ENCODE measurements at regions not wholly inside any gene's neighbourhood (a gene's known extent, or its start where the extent isn't known, plus 50 kb on each side); places are given as distances from the start of the nearest gene placed in this dataset.

- Histone ChIP-seq H3K4me2 (ENCODE audit: low read depth, low read length) (no peak overlapping the region), H3K4me3 (ENCODE audit: low read length) (no peak overlapping the region), H3K27me3 (replicated peaks; ENCODE audit: insufficient read depth, low read length) (no peaks in the 10 kb centered on the region), H3F3A (ENCODE audit: insufficient read depth, low read length) (no peaks in the 10 kb centered on the region), H3K9me3 (replicated peaks; ENCODE audit: insufficient read depth, low read length) (no peaks in the 10 kb centered on the region), H4K20me1 (ENCODE audit: insufficient read depth, low read length) (no peaks in the 10 kb centered on the region), H3K9me2 (replicated peaks; ENCODE audit: insufficient read depth, low read length) (no peaks in the 10 kb centered on the region), H3K4me1 (ENCODE audit: low read length) (no peaks in the 10 kb centered on the region), H2AFZ (ENCODE audit: low read length) (no peak overlapping the region), H3K79me2 (ENCODE audit: low read length) (no peaks in the 10 kb centered on the region), H3K27ac (ENCODE audit: low read length) (no peak overlapping the region), H3K9ac (ENCODE audit: low read length) (no peak overlapping the region), H3K36me3 (replicated peaks; ENCODE audit: insufficient read depth, low read length) (no peaks in the 10 kb centered on the region)
- TF ChIP-seq CTCF (IDR thresholded peaks at IDR 0.05; ENCODE audit: low read length) (no peak), EZH2 (optimal IDR thresholded peaks at IDR 0.05; ENCODE audit: low read depth, low read length) (no peak), EZH2phosphoT487 (IDR thresholded peaks at IDR 0.05; ENCODE audit: low read length) (no peak)
- no peak for DNase-seq
Observed at GRCh38 chr18:1422634-1423033, 518.0 kb downstream of the ADCYAP1 start.

- Histone ChIP-seq H3K27ac (ENCODE audit: low read length) (no peak overlapping the region), H3K4me1 (ENCODE audit: low read length) (no peaks in the 10 kb centered on the region), H4K20me1 (ENCODE audit: insufficient read depth, low read length) (no peaks in the 10 kb centered on the region), H3K9ac (ENCODE audit: low read length) (no peak overlapping the region), H3K9me3 (replicated peaks; ENCODE audit: insufficient read depth, low read length) (no peaks in the 10 kb centered on the region), H3F3A (ENCODE audit: insufficient read depth, low read length) (no peaks in the 10 kb centered on the region), H2AFZ (ENCODE audit: low read length) (no peak overlapping the region), H3K4me3 (ENCODE audit: low read length) (no peak overlapping the region), H3K4me2 (ENCODE audit: low read depth, low read length) (no peak overlapping the region), H3K9me2 (replicated peaks; ENCODE audit: insufficient read depth, low read length) (no peaks in the 10 kb centered on the region), H3K27me3 (replicated peaks; ENCODE audit: insufficient read depth, low read length) (no peaks in the 10 kb centered on the region), H3K36me3 (replicated peaks; ENCODE audit: insufficient read depth, low read length) (no peaks in the 10 kb centered on the region), H3K79me2 (ENCODE audit: low read length) (no peaks in the 10 kb centered on the region)
- DNase-seq = no peak
- TF ChIP-seq EZH2phosphoT487 (IDR thresholded peaks at IDR 0.05; ENCODE audit: low read length) (no peak), CTCF (IDR thresholded peaks at IDR 0.05; ENCODE audit: low read length) (no peak), EZH2 (optimal IDR thresholded peaks at IDR 0.05; ENCODE audit: low read depth, low read length) (no peak)
Observed at GRCh38 chr18:1425679-1426078, 521.0 kb downstream of the ADCYAP1 start.

- no peak overlapping the region for H2AFZ ChIP-seq (ENCODE audit: low read length)
- H3F3A ChIP-seq (ENCODE audit: insufficient read depth, low read length) = no peaks in the 10 kb centered on the region
- no peak for DNase-seq
- no peak overlapping the region for H3K9ac ChIP-seq (ENCODE audit: low read length)
- H3K4me3 ChIP-seq (ENCODE audit: low read length) = no peak overlapping the region
- TF ChIP-seq EZH2phosphoT487 (IDR thresholded peaks at IDR 0.05; ENCODE audit: low read length) (no peak), EZH2 (optimal IDR thresholded peaks at IDR 0.05; ENCODE audit: low read depth, low read length) (no peak), CTCF (IDR thresholded peaks at IDR 0.05; ENCODE audit: low read length) (no peak)
- H3K9me2 ChIP-seq (replicated peaks; ENCODE audit: insufficient read depth, low read length) = no peaks in the 10 kb centered on the region
- no peaks in the 10 kb centered on the region for H3K9me3 ChIP-seq (replicated peaks; ENCODE audit: insufficient read depth, low read length)
- H3K4me2 ChIP-seq (ENCODE audit: low read depth, low read length) = no peak overlapping the region
- no peaks in the 10 kb centered on the region for H3K4me1 ChIP-seq (ENCODE audit: low read length)
- no peaks in the 10 kb centered on the region for H4K20me1 ChIP-seq (ENCODE audit: insufficient read depth, low read length)
- H3K36me3 ChIP-seq (replicated peaks; ENCODE audit: insufficient read depth, low read length) = no peaks in the 10 kb centered on the region
- no peaks in the 10 kb centered on the region for H3K79me2 ChIP-seq (ENCODE audit: low read length)
- no peak overlapping the region for H3K27ac ChIP-seq (ENCODE audit: low read length)
- no peaks in the 10 kb centered on the region for H3K27me3 ChIP-seq (replicated peaks; ENCODE audit: insufficient read depth, low read length)
Observed at GRCh38 chr18:1435487-1435886, 530.8 kb downstream of the ADCYAP1 start.
